GM23338 (cell line): ENCODE measurements at regions not wholly inside any gene's neighbourhood (a gene's known extent, or its start where the extent isn't known, plus 50 kb on each side); places are given as distances from the start of the nearest gene placed in this dataset.

ENCODE experiments used
- CREB1 ChIP-seq: fragments of 250-450 bp; sonication (Bioruptor Pico); IDR thresholded peaks from 2 replicates; pipeline ENCODE4 v1.5.0; 2020; ENCODE audit warnings: low read depth, mild to moderate bottlenecking, moderate library complexity
- EZH2 ChIP-seq: fragments of 200-600 bp; sonication (generic); IDR thresholded peaks from one replicate; pipeline ENCODE4 v1.8.0; 2017; ENCODE audit warnings: antibody characterized with exemption, mild to moderate bottlenecking, low read depth; ENCODE audit not compliant: unreplicated experiment
- JUNB ChIP-seq: IDR thresholded peaks from one replicate; pipeline ENCODE4 v1.6.1; 2016; ENCODE audit warnings: antibody characterized with exemption; ENCODE audit not compliant: unreplicated experiment
- POLR2AphosphoS5 ChIP-seq: IDR thresholded peaks from 2 replicates; pipeline ENCODE4 v1.6.1; 2016; ENCODE audit warnings: antibody characterized with exemption, low read depth
- TF ChIP-seq, protein P1 (sequence below): IDR thresholded peaks from one replicate; pipeline ENCODE4 v1.6.1; 2018; ENCODE audit warnings: antibody characterized with exemption; ENCODE audit not compliant: unreplicated experiment
- TF ChIP-seq, protein P2 (sequence below), 2 experiments: fragments of 200-600 bp in 1 of 2; sonication (generic) in 1 of 2; conservative IDR thresholded peaks; 2 replicates each; pipeline versions ENCODE4 v1.5.1 to v1.6.1; 2016 to 2017; ENCODE audit warnings: antibody characterized with exemption in 2 of 2, low read depth in 2 of 2, mild to moderate bottlenecking in 2 of 2, moderate library complexity in 1 of 2

DNA sequence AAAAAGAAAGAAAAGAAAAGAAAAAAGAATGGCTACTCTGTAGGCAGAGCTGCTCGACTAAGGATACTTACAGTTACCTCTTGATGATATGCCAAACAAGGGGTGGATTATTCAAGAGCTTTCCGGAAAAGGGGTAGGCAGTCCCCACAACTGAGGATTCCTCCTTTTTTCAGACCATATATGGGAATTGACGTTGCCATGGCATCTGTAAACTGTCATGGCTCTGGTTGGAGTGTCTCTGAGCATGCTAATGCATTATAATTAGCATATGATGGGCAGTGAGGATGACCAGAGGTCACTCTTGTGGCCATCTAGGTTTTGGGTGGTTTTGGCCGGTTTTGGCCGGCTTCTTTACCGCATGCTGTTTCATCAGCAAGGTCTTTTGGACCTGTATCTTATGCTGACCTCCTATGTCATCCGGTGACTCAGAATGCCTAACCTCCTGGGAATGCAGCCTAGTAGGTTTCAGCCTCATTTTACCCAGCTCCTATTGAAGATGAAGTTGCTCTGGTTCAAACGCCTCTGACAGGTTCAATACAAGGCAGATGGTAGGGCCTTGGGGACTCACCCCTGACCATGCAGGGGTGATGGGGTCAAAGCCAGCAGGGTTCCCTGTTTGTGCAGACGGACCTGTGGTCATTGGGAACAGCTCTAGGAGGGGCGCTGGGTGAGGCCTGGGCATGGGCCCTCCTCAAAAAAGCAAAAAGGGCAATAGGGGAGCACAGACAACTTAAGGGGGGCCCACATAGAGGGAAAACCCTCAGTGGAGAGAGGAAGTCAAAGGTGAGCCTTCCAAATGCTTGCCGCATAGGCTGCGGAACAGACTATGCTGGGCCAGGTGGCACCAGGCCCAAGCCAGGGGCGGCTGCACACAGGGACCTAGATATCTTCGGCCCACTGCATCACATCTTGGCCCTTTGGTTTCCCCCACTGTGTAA, 251.2 kb upstream of the RAB6C start:
- TF ChIP-seq, protein P1, sequence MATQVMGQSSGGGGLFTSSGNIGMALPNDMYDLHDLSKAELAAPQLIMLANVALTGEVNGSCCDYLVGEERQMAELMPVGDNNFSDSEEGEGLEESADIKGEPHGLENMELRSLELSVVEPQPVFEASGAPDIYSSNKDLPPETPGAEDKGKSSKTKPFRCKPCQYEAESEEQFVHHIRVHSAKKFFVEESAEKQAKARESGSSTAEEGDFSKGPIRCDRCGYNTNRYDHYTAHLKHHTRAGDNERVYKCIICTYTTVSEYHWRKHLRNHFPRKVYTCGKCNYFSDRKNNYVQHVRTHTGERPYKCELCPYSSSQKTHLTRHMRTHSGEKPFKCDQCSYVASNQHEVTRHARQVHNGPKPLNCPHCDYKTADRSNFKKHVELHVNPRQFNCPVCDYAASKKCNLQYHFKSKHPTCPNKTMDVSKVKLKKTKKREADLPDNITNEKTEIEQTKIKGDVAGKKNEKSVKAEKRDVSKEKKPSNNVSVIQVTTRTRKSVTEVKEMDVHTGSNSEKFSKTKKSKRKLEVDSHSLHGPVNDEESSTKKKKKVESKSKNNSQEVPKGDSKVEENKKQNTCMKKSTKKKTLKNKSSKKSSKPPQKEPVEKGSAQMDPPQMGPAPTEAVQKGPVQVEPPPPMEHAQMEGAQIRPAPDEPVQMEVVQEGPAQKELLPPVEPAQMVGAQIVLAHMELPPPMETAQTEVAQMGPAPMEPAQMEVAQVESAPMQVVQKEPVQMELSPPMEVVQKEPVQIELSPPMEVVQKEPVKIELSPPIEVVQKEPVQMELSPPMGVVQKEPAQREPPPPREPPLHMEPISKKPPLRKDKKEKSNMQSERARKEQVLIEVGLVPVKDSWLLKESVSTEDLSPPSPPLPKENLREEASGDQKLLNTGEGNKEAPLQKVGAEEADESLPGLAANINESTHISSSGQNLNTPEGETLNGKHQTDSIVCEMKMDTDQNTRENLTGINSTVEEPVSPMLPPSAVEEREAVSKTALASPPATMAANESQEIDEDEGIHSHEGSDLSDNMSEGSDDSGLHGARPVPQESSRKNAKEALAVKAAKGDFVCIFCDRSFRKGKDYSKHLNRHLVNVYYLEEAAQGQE = no peak
- TF ChIP-seq, protein P2, sequence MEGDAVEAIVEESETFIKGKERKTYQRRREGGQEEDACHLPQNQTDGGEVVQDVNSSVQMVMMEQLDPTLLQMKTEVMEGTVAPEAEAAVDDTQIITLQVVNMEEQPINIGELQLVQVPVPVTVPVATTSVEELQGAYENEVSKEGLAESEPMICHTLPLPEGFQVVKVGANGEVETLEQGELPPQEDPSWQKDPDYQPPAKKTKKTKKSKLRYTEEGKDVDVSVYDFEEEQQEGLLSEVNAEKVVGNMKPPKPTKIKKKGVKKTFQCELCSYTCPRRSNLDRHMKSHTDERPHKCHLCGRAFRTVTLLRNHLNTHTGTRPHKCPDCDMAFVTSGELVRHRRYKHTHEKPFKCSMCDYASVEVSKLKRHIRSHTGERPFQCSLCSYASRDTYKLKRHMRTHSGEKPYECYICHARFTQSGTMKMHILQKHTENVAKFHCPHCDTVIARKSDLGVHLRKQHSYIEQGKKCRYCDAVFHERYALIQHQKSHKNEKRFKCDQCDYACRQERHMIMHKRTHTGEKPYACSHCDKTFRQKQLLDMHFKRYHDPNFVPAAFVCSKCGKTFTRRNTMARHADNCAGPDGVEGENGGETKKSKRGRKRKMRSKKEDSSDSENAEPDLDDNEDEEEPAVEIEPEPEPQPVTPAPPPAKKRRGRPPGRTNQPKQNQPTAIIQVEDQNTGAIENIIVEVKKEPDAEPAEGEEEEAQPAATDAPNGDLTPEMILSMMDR (conservative IDR thresholded peaks at IDR 0.05; ENCODE audit: low read depth in 2 of 2) = no peak
- TF ChIP-seq CREB1 (CRISPR knock-in tag) (no peak), EZH2 (no peak), POLR2AphosphoS5 (no peak), JUNB (no peak)
